ENCODE measurements at regions not wholly inside any gene's neighbourhood (a gene's known extent, or its start where the extent isn't known, plus 50 kb on each side); places are given as distances from the start of the nearest gene placed in this dataset.

GRCh38 chr2:66343259-66343658 is 91.7 kb upstream of the MEIS1 start:
- in situ Hi-C loops (cut with HindIII; ENCODE audit: low pct_unique_long_range_greater_than_20kb, low sequenced_read_pairs) (no loop called here), intact Hi-C loops (cut with micrococcal nuclease; ENCODE audit: unreplicated experiment) (no loop called here)
- no peak overlapping the region for H3K4me3 ChIP-seq (ENCODE audit: low read depth in 2 of 2, low read length in 2 of 2)
- no peaks in the 10 kb centered on the region for H3K36me3 ChIP-seq (ENCODE audit: control insufficient read depth, insufficient read depth, low read length)
- no TSS peak for BruUV-seq (replicated peaks)
- TF ChIP-seq REST (IDR thresholded peaks at IDR 0.05; ENCODE audit: insufficient read depth in 1 of 2, low read depth in 2 of 2, low read length in 1 of 2): no peak
- no peak for TF ChIP-seq CTCF (IDR thresholded peaks at IDR 0.05)
- TF ChIP-seq TCF7L2 (IDR thresholded peaks at IDR 0.05; ENCODE audit: low read depth, low read length): no peak
- TF ChIP-seq POLR2AphosphoS5 (IDR thresholded peaks at IDR 0.05; ENCODE audit: low read depth, low read length): no peak
- TF ChIP-seq SIN3A (IDR thresholded peaks at IDR 0.05; ENCODE audit: borderline replicate concordance, insufficient read depth, low read depth, low read length): no peak
- H3K9me3 ChIP-seq (ENCODE audit: control insufficient read depth, insufficient read depth, low read depth, low read length): no peaks in the 10 kb centered on the region
- ATAC-seq: no peak
- DNase-seq (ENCODE audit: low read depth, low spot score): no peak
- H3K27me3 ChIP-seq (ENCODE audit: control insufficient read depth, insufficient read depth, low read length): no peaks in the 10 kb centered on the region
- H3K27ac ChIP-seq (ENCODE audit: low read length): no peak overlapping the region
- CTCF ChIA-PET: no interaction called here
- H3K4me1 ChIP-seq (ENCODE audit: control insufficient read depth, insufficient read depth, low read length): no peaks in the 10 kb centered on the region
- POLR2A ChIA-PET: no interaction called here

DNA sequence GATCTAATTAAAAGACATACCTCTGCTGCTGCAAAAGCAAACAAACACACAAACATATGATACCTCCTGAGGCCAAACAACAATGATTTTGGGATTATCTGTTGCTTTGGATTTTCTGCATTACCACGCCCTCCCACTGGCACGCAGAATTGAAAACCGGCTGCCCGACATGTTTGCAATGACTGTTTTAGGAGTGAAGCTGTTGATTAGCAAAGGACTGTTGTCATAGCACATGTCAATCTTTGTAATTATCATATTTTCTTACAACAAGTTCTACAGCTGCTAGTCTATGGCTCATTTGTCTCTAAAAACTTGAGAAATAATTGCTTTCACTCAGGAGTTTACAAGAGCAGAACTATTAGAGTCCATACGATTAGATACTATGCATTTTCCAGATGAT is 94.4 kb upstream of the MEIS1 start:
- H3K9me3 ChIP-seq (ENCODE audit: control insufficient read depth, insufficient read depth, low read depth, low read length): no peaks in the 10 kb centered on the region
- DNase-seq (ENCODE audit: low read depth, low spot score): no peak
- no peak overlapping the region for H3K4me3 ChIP-seq (ENCODE audit: low read depth in 2 of 2, low read length in 2 of 2)
- no peak for ATAC-seq
- CTCF ChIA-PET: no interaction called here
- no peaks in the 10 kb centered on the region for H3K27me3 ChIP-seq (ENCODE audit: control insufficient read depth, insufficient read depth, low read length)
- no peak overlapping the region for H3K27ac ChIP-seq (ENCODE audit: low read length)
- no TSS peak for BruUV-seq (replicated peaks)
- H3K4me1 ChIP-seq (ENCODE audit: control insufficient read depth, insufficient read depth, low read length): no peaks in the 10 kb centered on the region
- POLR2A ChIA-PET: no interaction called here
- in situ Hi-C loops (cut with HindIII; ENCODE audit: low pct_unique_long_range_greater_than_20kb, low sequenced_read_pairs) (no loop called here), intact Hi-C loops (cut with micrococcal nuclease; ENCODE audit: unreplicated experiment) (no loop called here)
- no peak for TF ChIP-seq SIN3A (IDR thresholded peaks at IDR 0.05; ENCODE audit: borderline replicate concordance, insufficient read depth, low read depth, low read length)
- TF ChIP-seq CTCF (IDR thresholded peaks at IDR 0.05): no peak
- no peak for TF ChIP-seq TCF7L2 (IDR thresholded peaks at IDR 0.05; ENCODE audit: low read depth, low read length)
- no peak for TF ChIP-seq POLR2AphosphoS5 (IDR thresholded peaks at IDR 0.05; ENCODE audit: low read depth, low read length)
- TF ChIP-seq REST (IDR thresholded peaks at IDR 0.05; ENCODE audit: insufficient read depth in 1 of 2, low read depth in 2 of 2, low read length in 1 of 2): no peak
- no peaks in the 10 kb centered on the region for H3K36me3 ChIP-seq (ENCODE audit: control insufficient read depth, insufficient read depth, low read length)

Data from Panc1 (cell line).